ENCODE measurements at regions not wholly inside any gene's neighbourhood (a gene's known extent, or its start where the extent isn't known, plus 50 kb on each side); places are given as distances from the start of the nearest gene placed in this dataset.

DNA sequence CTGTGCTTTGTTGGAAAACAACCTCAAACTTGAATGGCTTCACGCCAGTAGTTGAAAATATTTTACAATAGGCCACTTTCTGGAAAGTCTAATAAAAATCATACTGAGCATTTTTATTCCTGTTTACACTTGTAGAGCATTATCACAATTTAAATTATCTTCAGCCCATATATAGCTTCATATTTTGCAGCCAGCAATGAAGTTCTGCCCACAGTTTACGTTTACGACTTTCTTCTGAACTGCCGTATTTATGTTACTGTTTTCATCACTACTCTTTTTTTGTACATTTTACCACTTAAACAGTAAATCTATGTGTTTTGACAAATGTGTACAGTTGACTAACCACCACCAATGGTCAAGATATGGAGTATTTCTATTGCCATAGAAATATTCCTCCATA, 86.2 kb downstream of the COPS8 start:
- no peak for DNase-seq

DNA sequence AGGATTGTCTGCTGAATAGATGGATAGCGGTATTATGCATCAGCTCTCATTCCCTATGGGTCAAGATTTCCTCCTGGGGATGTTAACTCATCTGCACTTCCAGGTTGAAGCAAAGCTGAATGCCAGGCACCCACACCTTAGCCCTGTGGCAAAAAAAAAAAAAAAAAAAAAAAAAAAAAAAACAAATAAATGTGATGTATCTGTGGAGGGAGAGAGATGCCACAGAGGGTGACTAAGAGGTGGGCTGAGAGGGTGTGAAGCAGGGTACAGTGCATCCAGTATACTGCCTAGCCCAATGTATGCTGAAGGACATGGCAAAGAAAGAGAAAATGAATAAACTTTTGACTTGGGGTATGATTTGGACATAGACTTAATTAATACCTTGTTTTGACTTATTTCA, 91.4 kb downstream of the COPS8 start:
- DNase-seq: no peak

DNA sequence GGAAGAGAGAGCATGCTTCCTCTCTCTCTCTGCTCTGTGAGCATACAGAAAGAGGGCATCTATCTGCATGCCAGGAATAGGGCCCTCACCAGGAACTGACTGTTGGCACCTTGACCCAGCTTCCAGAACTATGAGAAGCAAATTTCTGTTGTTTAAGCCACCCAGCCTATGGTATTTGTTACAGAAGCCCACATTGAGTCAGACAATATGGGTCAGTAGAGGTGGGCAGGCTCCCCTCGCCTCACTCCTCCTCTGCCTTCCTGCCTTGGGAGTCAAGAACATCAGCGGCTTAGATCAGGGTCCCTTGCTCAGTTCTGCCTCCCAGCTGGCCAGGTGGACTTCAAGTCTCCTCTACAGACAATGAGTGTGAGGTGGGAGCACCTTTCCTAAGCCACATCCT, 92.3 kb downstream of the COPS8 start:
- no peak for DNase-seq

DNA sequence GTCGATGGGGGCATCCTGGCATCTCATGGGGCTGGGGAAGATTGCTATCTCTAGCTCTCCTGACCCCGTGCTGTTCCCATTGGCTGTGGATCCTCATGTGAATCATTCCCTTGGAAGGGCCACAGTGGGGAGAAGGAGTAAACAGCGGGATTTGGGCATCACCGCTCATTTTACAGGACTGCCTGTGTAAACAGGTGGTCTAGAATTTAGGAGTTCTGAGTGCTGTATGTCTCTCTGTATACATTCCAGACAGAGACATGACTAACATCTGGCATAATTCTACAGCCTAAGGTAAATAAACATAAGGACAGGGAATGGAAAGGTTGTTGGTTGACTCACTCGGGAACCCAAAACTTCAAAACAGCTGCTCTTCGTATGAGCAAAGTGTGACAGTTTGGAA, 92.7 kb downstream of the COPS8 start:
- DNase-seq: no peak

DNA sequence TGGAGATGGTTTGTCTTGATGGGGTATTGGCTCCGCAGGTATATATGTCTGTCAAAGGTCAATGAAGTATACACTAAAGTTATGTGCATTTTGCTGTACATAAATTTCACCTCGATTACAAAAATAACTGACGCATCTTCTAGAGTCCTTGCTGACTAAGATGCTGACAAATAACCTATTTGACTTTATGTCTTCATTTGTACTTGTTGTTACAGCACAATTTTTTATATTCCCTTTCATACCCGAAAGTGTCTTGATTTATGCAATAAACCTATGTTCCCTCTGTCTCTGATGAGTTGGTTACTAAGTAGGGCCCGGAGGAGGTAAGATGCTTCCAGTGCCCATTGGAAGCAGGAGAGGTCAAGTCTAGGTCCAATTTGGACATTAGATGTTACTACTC, 93.5 kb downstream of the COPS8 start:
- DNase-seq: no peak

DNA sequence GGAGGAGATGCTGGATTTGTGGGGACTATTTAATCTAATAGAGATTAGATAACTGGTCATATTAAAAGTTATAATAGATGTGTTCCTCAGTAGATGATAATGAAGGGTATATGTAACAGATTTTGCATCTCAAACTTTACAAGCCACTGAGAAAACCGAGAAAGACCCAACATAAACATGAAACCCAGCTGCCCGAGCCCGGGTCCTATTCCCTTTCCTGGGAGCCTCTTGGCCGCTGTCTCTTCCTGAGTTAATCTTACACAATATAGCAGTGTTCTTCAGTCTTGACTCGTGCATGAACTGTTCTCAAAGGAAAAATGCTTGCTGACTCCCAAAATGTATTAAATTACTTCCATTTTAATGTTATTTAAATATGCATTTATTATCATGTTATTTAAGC, 94.5 kb downstream of the COPS8 start:
- no peak for DNase-seq

DNA sequence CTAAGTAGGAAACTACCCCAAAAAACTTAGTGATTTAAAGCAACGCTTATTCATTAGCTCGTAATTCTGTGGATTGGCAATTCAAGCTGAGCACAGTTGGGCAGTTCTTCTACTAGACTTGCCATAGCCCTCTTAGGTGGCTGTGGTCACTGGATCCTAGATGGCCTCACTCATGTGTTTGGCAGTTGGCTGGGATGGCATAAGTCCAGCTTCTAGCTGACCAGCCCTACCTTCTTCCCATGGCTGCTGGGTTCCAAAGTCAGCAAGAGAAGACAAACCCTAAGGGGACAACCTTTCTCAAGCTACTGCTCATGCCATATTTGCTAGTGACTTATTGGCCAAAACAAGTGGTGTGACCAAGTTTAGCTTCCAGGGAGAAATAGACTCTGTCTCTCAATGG, 95.3 kb downstream of the COPS8 start:
- no peak for DNase-seq

DNA sequence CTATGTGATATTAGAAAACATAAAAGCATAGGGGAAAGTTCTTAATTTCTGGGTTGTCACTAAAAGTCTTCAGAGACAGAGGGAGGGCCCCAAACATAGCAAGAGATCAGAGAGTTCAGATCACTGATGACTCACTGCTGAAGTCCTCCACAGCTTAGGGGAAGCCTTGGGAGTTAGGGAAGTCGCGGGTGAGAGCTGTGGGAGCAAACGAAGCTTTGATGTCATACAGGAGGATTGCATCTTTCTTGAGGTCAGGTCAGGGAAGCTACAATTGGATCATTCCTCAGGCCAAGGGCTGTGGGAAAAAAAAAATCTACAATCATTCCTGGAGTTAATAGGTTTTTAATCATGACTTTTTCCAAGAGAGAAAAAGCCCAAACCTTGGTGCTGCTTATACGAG, 96.2 kb downstream of the COPS8 start:
- DNase-seq: no peak

DNA sequence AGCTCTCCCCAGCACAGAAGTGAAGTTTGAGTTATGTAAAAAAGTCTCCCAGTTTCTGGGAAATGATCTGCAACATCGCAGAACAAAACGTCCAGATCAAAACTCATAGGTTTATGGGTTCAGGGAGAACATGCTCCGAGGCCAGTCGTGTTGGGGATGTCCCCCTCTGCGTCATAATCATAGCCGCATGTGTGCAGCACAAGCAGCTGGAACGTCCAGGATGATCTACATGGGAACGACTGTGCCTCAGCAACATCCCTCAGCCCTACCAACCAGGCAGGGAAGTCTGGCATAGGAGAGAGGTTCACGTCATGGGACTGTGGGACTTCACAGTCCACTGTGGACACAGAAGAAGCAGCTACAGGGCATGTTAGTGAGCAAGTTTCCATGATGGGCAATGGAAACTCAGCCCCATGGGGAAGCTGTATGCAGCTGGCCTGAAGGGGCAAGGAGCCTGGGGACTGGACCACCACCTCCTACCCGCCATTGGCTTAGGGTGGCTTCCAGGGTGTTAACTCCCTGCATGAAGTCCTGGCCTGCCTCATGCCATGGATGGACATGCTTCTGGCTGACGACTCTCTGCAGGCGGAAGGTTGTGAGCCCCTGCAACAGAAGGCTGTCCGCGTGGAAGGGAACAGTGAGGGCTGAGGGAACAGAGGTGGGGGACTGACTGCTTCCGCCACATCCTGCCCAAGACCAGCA, 96.9 kb downstream of the COPS8 start:
- no peak for DNase-seq

DNA sequence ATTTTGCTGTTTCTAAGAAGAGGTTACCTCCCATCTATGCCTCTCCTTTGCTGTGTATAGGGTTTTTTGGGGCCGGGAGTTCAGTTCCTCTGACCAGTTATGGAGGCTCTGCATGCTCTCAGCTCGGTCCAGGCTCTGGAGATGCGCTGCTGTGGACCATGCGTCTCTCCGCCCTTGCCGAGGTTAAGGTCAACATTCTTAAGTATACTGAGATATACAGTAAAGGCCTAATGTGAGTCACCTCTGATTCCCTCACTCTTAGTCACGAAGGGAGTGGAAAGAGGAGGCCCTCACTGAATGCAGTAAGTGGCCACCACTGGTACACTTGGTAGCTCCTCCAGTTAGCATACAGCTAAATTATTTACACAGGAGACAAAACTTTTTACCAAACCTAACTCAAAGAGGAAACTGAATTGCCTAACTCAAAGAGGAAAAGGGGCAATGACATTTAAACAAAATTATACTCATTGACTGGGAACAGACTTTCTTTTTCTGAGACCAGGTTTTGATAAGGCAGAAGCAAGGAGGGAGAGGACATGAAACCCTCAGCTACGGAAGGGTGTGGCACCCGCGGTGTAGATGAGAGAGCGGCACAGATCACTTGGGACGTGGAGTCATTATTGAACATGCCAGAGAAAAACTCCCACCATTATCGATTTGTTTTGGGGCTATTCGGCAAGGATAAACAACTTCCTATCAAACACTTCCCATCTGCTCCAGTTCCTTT, 98.7 kb downstream of the COPS8 start:
- no peak for DNase-seq

DNA sequence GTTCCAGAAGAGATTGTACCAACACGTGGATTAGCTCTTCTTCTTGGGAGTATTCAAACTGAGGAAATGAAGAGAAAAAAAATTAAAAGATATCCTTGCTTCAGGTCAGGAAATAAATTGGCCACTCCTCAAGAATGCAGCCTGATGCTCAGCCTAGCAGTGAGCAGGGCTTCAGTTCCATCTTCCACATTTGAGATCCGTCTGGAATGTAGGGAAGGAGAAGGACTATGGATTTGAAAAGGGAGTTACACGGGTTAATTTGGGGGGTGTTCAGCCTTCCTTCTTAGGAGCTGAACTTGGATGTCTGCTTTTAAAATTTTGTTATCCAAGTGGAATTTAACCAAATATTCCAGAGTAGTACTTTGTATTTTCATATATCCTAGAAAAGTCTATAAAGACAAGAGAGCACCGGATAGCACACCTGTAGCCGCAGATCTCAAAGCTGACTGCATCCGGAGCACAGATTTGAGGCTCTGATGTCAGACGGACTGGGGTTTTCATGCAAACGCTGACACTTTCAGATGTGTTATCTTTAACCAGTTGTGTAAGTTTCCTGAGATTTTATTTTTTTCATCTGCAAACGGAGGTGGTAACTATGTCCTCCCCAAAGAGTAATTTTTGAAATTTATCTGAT, 99.3 kb downstream of the COPS8 start:
- no peak for DNase-seq

DNA sequence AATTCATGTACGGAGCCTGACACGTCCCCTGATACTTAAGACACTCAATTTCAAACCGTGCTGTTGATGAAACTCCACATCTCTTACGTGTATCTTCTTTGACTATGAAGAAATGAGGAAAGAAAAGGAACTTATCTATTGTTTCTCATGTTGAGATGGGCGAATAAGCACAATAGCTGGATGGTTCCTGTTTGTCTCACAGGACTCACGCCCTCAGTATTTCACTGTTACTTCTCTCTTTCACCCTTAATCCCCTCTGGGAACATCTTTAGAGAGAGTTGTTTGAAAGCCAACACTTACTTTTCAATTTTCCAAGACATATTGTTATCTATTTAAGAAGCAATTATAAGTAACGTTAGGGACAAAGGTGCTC, 99.8 kb downstream of the COPS8 start:
- DNase-seq: no peak

DNA sequence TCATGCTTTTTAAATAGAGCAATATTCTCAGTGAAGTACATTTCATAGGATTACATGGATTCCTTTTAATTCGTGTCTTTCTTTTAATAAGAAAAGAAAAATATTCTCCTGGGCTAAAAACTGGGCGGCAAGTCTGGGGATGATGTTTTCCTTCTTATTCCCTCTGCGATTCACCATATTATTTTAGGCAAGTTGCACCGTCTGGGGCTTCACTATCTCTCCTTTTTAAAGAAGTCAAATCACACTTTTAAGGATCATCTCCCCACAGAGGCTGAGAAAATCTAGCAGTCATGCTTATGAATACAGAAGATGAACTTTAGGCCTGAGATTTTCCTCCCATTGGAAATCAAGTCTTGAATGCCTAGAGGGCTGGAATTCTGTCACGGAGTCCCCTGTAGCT, 104.1 kb downstream of the COPS8 start:
- no peak for DNase-seq

DNA sequence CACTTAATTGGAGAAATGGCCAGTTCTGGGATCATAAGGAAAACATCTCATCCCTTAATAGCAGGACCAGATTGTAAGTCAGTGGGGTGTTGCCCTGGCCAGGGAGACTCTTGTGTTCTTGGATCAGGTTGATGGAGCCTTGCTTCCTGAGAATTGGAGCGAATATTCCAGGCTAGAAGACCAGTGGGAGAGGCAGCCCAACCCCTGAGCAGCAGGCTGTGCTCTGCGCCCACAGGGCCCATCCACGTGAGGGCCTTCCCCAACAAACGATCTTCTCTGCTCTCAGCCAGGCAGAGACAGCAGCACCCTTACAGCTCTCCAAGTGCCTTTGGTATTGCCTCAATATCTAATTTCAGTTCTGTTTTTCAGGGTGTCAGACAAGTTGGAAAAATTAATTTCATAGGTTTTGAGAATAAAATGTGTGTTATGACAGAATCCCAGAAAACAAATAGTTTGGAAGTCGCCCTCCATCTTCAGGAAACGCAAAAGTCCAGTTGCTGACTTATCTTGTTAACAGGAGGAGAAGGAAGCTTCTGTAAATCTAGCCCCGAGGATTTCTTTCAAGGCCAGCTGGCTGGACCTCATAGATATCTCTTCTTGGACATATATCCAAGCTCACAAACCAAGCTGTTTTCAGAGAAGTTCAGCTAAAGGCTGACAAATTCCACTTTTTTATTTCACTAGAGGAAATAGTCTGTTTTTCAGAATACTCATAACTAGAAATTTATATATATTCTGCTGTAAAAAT, 105.5 kb downstream of the COPS8 start:
- no peak for DNase-seq

DNA sequence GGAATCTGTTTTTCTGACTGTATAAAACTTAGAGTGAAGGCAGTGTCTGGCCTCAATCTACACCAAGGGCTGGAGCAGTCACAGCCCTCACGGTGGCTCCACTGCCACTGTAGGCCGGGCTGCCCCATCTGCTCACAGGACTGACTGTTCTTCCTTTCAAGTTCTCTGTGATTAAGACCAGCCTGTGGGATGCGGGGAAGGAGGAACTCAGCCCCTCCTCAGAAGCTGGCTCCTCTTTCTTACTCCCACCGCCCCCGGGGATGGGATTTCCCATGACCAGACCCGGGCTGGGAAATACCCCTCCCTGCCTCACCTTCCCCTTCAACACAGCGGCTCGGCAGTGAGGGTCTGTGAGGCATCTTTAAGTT, 106.0 kb downstream of the COPS8 start:
- no peak for DNase-seq

DNA sequence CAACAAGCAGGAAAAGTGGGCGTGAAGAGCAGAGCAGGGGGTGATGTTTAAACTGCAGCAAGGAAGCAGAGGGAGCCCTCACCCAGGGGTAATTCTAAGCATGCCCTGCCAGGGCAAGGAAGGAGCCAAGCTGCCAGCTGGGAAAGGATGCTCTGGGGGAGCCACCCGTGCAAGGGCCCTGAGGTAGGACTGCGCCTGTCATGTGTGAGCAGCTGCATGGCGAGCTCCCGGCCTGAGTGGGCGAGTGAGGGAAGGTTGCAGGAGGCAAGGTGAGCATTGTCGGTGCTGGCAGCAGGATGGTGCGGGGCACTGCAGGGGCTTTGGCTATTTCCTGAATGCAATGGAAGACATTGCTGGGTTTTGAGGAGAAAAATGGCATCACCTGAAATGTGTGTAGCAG, 107.2 kb downstream of the COPS8 start:
- DNase-seq: no peak

DNA sequence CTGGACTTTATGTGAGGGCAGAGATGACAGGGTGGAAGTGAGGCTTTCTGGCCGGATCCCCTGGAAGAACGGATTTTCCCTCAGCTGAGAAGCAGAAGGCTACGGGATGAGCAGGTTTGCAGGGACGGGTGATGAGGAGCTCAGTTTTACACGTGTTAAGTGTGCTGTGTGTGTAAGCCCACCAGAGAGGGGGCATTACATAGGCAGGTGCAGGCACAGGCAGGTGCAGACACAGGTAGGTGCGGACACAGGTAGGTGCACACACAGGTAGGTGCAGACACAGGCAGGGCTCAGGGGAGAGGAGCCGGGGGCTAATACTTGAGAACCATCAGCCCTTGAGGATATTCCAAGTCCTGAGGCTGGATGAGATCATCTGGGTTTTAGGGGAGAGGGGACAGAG, 107.7 kb downstream of the COPS8 start:
- DNase-seq: no peak

DNA sequence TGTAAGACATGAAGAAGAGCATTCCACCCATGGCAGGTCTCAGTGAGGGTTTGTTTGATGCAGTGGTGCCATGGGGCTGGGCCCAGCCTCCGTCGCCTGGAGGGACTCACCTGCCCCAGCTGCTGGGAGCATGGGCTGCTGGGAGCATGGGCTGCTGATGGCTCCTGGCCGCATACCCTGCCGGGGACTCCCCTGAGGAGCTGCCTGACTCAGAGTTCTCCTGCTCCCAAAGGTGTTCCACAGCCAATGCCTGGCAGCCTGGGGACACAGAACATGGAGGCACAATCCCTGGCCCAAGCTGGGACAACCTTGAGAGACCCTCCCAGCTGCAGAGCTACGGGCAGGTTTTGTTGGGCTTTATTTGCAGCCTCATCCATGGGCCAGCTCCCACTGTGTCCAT, 108.4 kb downstream of the COPS8 start:
- no peak for DNase-seq

DNA sequence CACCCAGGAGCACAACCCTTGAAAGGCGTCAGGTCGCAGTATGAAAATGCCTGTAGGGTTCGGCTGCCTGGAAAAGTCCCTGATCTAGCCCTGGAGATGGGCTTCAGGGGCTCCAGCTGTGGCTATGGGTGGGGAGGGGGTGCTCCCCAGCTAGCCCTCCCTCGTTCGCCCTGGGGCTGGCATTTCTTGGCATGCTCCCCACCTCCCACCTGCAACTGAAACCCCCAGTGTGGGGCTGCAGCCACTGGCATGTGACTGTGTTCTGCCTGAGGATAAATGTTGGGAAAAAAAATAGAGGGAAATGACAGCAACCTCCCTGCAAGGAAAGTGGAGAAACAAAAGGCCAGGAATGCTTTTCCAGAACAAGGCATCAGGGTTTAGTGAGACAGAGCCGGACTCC, 109.2 kb downstream of the COPS8 start:
- no peak for DNase-seq

DNA sequence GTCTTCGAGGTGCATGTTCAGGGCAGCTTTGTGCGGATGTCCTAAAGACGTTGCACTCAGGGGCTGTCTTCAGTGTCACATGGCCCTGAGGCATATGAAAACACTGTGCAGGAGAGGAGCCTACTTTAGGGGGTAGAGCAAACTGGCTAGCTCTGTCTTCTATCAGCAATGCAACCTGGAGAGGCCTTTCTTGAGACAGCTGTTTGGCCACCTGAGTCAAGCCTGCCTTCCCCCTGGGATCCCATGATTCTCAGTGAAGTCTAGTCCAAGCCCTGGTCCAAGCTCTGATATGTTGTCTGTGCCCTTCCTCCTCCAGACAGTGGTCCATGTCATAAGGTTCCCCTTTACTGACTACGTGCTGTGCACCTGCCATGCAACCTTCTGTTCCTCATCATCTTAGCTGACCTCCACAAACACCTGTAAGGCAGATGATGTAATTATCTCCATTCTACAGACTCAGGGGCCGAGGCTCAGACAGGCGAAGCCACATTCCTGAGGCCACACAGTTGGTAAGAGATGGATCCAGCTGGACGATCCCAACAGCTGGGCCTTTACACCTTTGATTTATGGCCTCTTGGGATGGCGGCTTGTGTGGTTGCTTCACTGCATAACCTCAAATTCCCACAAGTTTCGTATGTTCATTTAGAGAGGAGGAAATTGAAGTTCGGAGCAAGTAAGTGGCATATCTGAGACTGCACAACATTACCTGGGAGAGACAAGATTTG, 109.9 kb downstream of the COPS8 start:
- no peak for DNase-seq

DNA sequence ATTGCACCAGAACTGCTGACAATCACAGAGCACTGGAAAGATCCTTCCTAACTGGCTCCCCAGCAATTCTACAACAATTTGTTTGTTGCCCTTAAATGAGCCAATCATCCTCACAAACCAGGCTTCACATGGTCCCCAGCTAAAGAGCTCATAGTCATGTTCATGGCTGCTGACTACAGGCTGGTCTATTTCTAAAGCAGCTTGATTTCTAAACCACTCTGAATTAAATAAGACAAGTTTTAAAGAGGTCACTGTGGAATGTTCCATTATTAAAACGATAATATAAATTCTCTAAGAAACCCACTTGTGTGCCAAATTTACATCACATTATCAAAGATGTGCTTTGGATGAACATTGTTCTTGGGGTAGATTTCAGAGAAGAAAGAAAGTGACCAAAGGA, 110.7 kb downstream of the COPS8 start:
- no peak for DNase-seq

DNA sequence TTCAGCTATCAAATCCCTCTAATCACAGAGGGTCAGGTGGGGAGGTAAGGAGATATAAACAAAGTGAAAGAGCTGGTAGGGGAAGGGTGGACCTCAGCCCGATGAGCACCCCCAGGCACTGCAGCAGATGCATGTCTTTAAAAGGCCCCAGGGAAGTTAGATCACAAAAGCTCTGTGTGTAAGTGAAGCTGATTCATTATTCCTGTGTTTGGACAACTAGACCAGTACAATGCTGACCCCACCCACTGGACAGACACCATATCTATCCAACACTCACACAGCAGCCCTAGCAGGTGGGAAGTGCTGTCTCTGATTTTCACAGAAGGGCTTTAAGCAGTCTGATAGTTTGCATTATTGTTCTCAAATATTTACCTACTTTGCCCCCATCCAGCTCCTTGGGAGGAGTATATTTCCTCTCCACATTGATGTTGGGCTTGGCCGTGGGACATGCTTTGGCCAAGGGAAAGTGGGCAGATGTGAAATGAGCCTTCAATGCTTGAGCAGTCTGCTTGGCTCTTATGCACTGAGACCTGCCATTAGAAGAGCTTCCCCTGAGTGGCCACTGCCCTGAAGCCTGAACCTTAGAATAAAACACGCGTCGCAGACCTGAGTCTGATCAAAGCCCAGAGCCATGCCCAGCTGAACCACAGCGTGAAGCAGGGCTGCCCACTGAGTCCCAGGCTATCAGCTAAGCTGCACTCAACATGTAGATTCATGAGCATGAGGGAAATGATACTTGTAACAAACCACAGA, 111.4 kb downstream of the COPS8 start:
- DNase-seq: peak; percentile 54

Measured in NCI-H748 treated with DMSO at 0.1 percent for 48 hours (cell line).